ENCODE measurements at regions not wholly inside any gene's neighbourhood (a gene's known extent, or its start where the extent isn't known, plus 50 kb on each side); places are given as distances from the start of the nearest gene placed in this dataset.

DNA sequence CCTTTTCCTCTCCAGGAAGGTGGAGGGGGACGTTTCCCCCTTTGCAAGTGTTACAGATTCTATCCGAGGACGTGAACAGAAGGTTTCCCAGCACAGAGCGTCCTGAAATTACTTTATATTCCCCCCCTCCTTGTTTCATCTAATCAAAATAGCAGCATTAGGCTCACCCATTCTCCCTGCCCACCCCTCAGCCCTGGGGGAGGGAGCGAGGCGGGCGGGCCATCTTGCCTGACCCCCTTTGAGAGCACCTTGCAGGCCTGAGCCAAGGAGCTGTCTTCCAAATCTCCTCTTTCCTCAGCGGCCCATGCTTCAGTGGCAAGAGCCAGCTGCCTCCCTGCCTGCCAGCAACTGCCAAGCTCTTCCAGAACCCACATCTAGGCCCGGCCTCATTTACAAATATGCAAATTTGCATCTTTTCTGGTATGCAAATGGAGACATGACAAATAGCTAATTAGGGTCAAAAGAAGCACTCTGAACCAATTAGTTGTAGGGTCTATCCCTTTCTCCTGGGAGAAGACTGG is 69.1 kb upstream of the POU3F1 start:
- no peak overlapping the region for H3K4me3 Mint-ChIP-seq

GRCh38 chr1:38115226-38115625 is 68.6 kb upstream of the POU3F1 start:
- Mint-ChIP-seq H3K9me3 (no peaks in the 10 kb centered on the region), H3K36me3 (no peaks in the 10 kb centered on the region), H3K4me1 (no peaks in the 10 kb centered on the region), H3K27me3 (no peaks in the 10 kb centered on the region), H3K4me3 (no peak overlapping the region), H3K27ac (no peak overlapping the region)

More for the DNA sequence above, 69.1 kb upstream of the POU3F1 start:
- no peaks in the 10 kb centered on the region for H3K27me3 Mint-ChIP-seq
- H3K9me3 Mint-ChIP-seq, result no peaks in the 10 kb centered on the region
- no peaks in the 10 kb centered on the region for H3K4me1 Mint-ChIP-seq
- H3K27ac Mint-ChIP-seq, result no peak overlapping the region
- H3K36me3 Mint-ChIP-seq, result no peaks in the 10 kb centered on the region

DNA sequence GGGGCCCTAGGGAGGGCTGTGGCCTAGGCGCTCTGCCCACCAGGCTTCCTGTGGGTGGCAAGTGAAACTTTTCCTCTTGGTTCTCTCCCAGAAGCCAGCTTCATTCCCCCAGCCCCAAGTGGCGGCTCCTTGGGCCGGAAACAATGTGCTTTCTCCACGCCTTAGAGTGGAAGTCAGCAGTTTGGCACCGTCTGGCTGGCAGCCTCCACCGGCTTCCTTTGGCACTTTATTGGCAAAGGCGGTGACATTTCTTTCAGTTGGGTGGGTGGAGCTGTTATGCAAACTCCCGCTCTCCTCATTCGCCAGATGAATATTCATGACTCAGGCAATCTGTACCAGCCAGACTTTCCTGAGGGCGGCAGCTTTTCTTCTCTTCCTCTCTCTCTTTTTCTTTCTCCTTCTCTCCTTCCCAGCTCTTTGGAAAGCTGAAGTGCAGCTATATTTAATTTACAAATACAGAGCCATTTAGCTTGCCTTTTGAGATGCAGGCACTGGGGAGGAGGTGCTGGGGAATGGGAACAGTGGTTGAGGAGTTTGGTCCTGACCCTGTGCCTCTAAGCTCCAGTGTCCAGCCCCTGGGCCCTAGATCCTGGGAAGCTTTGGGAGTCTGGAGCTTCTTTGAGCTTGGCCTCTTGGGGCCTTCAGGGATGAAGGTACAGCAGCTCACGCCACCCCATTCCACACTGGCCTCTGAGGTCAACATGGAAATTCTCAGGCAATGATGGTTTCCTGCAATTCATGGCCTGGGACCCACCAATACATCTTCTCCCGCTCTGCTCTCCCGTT is 67.8 kb upstream of the POU3F1 start:
- no peak overlapping the region for H3K27ac Mint-ChIP-seq

DNA sequence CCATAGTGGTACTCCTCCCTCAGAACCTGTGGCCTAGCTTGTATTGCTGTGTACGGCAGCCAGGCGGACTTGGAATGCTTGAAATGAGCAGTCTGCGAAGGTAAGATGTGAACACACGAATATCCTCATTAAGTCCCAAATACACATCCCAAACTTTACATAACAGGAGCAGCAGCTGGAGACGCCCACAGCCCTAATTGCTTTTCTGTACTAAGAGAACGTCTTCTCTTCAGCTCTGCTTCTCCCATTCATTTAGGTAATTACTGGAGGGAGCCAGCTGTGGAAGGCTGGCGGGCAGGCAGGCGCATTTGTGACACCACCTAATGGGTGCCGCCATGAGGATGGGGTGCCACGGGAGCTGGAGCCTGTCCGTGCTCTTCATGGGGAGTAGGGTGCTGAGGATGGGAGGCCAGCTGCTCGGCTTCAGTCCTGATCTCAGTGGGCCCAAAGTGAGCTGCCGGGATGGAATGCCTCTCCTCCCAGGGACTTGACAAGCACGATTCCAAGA is 66.6 kb upstream of the POU3F1 start:
- H3K27me3 Mint-ChIP-seq, result no peaks in the 10 kb centered on the region
- no peak overlapping the region for H3K27ac Mint-ChIP-seq
- H3K9me3 Mint-ChIP-seq, result no peaks in the 10 kb centered on the region
- H3K4me1 Mint-ChIP-seq, result no peaks in the 10 kb centered on the region
- no peaks in the 10 kb centered on the region for H3K36me3 Mint-ChIP-seq
- H3K4me3 Mint-ChIP-seq, result no peak overlapping the region

More for the DNA sequence above, 67.8 kb upstream of the POU3F1 start:
- Mint-ChIP-seq H3K36me3 (no peaks in the 10 kb centered on the region), H3K4me1 (no peaks in the 10 kb centered on the region), H3K9me3 (no peaks in the 10 kb centered on the region), H3K27me3 (no peaks in the 10 kb centered on the region), H3K4me3 (no peak overlapping the region)

DNA sequence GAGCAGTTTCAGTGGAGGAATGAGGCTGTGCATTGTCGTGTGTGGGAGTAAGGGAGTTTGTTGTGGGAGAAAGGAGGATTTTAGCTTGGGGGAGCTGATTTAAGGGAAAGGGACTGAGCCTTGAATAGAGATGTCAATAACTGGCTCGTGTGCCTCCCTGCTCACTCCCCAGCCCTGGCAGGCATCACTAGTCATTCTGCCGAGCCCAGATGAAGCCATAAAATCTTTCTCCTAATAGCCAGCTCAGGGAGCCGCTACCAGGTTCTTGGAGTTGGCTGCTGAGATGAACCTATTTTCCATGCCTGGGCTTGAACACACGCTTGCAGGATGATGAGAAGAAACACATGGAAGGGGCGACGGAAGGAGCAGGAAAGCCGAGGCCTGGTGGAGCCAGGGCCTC is 65.0 kb upstream of the POU3F1 start:
- H3K27ac Mint-ChIP-seq, result no peak overlapping the region
- H3K27me3 Mint-ChIP-seq, result peaks cover 5% of the 10 kb centered on the region
- H3K4me1 Mint-ChIP-seq, result no peaks in the 10 kb centered on the region
- no peak overlapping the region for H3K4me3 Mint-ChIP-seq
- no peaks in the 10 kb centered on the region for H3K9me3 Mint-ChIP-seq
- H3K36me3 Mint-ChIP-seq, result no peaks in the 10 kb centered on the region

DNA sequence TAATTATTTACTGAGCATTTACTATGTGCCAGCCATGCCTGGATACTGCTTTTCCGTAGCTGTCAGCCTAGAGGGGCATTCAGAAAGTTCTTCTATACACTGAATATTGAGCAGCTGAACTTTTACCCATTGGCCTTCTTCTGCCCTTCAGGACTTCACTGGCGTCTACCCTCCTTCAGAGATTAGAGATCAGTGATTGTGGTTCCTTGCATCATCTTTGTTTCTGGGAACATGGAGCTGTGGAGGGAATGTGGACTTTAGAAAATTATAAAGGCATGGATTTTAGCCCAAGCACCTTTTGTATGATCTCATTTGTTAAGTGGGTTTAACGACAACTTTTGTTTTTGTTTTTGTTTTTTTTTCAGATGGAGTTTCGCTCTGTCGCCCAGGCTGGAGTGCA is 58.7 kb upstream of the POU3F1 start:
- Mint-ChIP-seq H3K27me3 (peaks cover 5% of the 10 kb centered on the region), H3K4me3 (no peak overlapping the region), H3K9me3 (no peaks in the 10 kb centered on the region), H3K4me1 (no peaks in the 10 kb centered on the region), H3K27ac (no peak overlapping the region), H3K36me3 (no peaks in the 10 kb centered on the region)

DNA sequence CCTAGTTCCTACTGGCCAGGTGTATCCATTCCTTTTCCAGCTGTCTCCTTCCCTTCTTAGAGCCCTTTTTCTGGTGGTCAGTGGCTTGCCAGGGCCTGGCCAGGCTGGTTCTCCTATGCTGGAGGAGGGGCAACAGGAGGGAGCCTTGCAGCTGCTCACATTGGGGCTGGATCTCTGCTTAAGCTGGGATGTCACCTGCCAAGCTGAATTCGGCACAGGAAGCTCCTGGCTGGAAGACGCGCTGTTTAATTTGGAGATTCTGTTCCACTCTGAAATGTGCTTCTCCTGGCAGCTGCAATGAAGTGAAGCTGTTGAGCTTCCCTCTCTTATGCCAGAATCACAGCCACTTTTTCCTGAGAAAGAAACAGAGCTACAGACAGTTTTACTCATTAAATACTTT is 56.0 kb upstream of the POU3F1 start:
- no peaks in the 10 kb centered on the region for H3K9me3 Mint-ChIP-seq
- H3K36me3 Mint-ChIP-seq, result no peaks in the 10 kb centered on the region
- no peak overlapping the region for H3K27ac Mint-ChIP-seq
- H3K4me3 Mint-ChIP-seq, result no peak overlapping the region
- peaks cover under 1% of the 10 kb centered on the region for H3K27me3 Mint-ChIP-seq
- no peaks in the 10 kb centered on the region for H3K4me1 Mint-ChIP-seq

GRCh38 chr1:38101037-38101785 is 54.6 kb upstream of the POU3F1 start:
- H3K27ac Mint-ChIP-seq, result no peak overlapping the region
- no peaks in the 10 kb centered on the region for H3K9me3 Mint-ChIP-seq
- H3K4me3 Mint-ChIP-seq, result no peak overlapping the region
- H3K4me1 Mint-ChIP-seq, result no peaks in the 10 kb centered on the region
- H3K36me3 Mint-ChIP-seq, result no peaks in the 10 kb centered on the region
- H3K27me3 Mint-ChIP-seq, result no peaks in the 10 kb centered on the region

- Mint-ChIP-seq H3K9me3 (no peaks in the 10 kb centered on the region), H3K27me3 (peaks cover 7% of the 10 kb centered on the region), H3K4me1 (no peaks in the 10 kb centered on the region)
These were observed 51.7 kb upstream of the POU3F1 start for GRCh38 chr1:38098101-38098847.

DNA sequence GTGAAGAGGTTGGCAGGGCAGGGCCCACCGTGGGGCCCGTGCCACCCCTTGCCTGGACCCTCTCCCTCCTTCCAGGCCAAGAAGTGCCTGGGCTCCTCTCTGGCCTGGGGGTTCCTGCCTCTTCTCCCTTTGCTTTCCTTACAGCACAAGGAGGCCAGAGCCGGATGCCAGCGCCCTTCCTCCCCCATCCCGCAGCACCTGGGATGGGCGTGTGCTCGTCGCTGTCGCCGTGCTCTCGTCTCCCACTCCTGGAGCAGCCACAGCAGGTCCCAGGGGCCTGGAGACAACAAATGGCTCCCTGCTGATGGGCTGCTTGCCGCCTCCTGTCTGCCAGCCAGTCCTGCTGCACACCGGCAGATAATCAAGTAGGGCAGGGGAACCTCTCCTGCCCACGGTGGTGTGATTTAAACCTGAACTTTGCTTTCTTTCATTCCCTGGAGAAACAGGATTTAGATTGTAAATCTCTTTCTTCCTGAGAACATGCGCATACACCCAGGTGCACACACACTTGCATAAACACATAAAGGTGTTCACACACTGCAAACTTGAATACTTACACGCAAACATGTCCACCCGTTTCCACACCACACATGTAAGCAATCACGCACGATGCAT is 50.8 kb upstream of the POU3F1 start:
- H3K27me3 Mint-ChIP-seq, result peaks cover 12% of the 10 kb centered on the region
- H3K9me3 Mint-ChIP-seq, result no peaks in the 10 kb centered on the region
- H3K36me3 Mint-ChIP-seq, result no peaks in the 10 kb centered on the region
- no peak overlapping the region for H3K27ac Mint-ChIP-seq
- H3K4me1 Mint-ChIP-seq, result no peaks in the 10 kb centered on the region
- H3K4me3 Mint-ChIP-seq, result no peak overlapping the region

More at GRCh38 chr1:38098101-38098847, 51.7 kb upstream of the POU3F1 start:
- H3K4me3 Mint-ChIP-seq, result no peak overlapping the region
- H3K36me3 Mint-ChIP-seq, result no peaks in the 10 kb centered on the region
- no peak overlapping the region for H3K27ac Mint-ChIP-seq

Measured in activated naive CD4-positive, alpha-beta T cell treated with anti-CD3 and anti-CD28 coated beads, Interleukin-2, amount 50 U/mL, for 24 hours (primary cell).